ENCODE measurements at regions not wholly inside any gene's neighbourhood (a gene's known extent, or its start where the extent isn't known, plus 50 kb on each side); places are given as distances from the start of the nearest gene placed in this dataset.

DNA sequence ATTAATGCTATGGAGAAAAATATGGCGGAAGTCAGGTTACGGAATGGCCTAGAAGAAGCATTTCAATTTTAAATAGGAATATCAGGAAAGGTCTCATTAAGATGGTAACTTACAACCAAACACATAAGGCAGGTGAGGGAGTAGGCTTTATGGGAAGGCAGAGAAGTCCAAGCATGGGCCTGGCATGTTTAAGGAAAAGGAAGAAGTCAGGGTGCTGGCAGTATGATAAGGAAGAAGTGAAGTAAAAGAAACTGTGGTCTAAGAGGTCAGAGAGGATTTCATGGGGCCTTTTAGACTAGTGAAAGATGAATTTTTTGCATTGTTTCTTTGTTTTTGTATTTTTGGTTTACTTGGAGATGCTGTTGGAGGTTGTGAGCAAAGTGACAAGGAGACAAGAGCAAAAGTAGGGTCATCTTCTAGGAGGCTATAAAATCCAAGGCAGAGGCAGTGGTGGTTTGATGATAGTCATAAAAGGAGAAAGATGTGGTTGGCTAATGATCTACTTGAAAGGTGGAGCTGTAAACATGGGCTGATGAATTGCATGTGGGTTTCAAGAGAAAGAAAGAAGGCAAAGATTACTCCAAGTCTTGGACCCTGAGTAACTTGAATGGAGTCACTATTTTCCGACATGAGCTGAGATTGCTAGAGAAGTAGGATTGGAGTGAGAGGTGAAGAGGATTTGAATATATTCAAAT lies 354.3 kb downstream of the GPD2 start:
- H3K9me3 ChIP-seq (ENCODE audit: control insufficient read depth, insufficient read depth, low read depth, low read length): no peaks in the 10 kb centered on the region
- DNase-seq (ENCODE audit: low read depth in 2 of 2): no peak
- no peaks in the 10 kb centered on the region for H4K20me1 ChIP-seq (ENCODE audit: control insufficient read depth, extremely low read depth, insufficient read depth, low read length)
- H2AFZ ChIP-seq (ENCODE audit: low read length): no peak overlapping the region
- H3K4me1 ChIP-seq (ENCODE audit: control insufficient read depth, extremely low read depth, insufficient read depth, low read length): no peaks in the 10 kb centered on the region
- no peak overlapping the region for H3K4me3 ChIP-seq (replicated peaks in 1 of 4; ENCODE audit: control extremely low read depth in 1 of 4, insufficient read depth in 1 of 4, low read depth in 3 of 4, low read length in 4 of 4)
- no peaks in the 10 kb centered on the region for H3K27me3 ChIP-seq (ENCODE audit: control insufficient read depth, insufficient read depth, low read length)
- H3K79me2 ChIP-seq (ENCODE audit: control insufficient read depth, insufficient read depth, low read length): no peaks in the 10 kb centered on the region
- no peak overlapping the region for H3K4me2 ChIP-seq (ENCODE audit: extremely low read depth, insufficient read depth, low read length)
- H3K36me3 ChIP-seq (ENCODE audit: control insufficient read depth, insufficient read depth, low read length): no peaks in the 10 kb centered on the region
- TF ChIP-seq, protein P1, sequence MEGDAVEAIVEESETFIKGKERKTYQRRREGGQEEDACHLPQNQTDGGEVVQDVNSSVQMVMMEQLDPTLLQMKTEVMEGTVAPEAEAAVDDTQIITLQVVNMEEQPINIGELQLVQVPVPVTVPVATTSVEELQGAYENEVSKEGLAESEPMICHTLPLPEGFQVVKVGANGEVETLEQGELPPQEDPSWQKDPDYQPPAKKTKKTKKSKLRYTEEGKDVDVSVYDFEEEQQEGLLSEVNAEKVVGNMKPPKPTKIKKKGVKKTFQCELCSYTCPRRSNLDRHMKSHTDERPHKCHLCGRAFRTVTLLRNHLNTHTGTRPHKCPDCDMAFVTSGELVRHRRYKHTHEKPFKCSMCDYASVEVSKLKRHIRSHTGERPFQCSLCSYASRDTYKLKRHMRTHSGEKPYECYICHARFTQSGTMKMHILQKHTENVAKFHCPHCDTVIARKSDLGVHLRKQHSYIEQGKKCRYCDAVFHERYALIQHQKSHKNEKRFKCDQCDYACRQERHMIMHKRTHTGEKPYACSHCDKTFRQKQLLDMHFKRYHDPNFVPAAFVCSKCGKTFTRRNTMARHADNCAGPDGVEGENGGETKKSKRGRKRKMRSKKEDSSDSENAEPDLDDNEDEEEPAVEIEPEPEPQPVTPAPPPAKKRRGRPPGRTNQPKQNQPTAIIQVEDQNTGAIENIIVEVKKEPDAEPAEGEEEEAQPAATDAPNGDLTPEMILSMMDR (conservative IDR thresholded peaks at IDR 0.05 in 1 of 2, IDR thresholded peaks at IDR 0.05 in 1 of 2; ENCODE audit: low read depth in 1 of 2, low read length in 2 of 2): no peak
- TF ChIP-seq EZH2 (IDR thresholded peaks at IDR 0.05; ENCODE audit: low read length, missing control alignments): no peak
- no peak overlapping the region for H3K9ac ChIP-seq (ENCODE audit: insufficient read depth, low read length)
- no peak overlapping the region for H3K27ac ChIP-seq (ENCODE audit: insufficient read depth, low read length)

DNA sequence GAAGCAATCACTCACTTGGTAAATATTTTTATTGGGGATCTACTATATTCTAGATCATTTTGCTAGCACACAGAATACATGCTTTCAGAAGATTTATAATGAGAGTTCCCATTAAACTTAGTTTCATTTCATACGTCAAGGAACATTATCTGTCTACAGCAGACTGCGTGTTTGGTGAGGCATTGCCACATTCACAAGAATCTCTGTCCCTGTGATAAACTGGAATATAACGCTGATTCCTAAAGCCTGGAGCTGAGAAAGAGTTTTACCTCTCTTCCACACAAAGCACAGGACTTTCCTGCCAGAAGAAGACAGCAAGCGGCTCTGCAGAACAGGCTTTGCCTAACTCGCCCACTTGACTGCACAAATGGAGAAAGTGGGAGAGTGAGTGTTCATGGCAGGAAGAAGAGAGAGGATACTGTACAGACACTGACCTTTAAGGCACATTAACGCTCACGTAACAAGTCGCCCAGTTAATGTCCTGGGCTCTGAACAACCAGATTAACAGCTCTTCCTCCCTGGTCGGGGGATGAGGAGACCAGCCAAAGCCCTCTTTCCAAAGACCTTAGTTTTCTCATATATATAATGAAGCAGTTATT lies 356.2 kb downstream of the GPD2 start:
- H3K9me3 ChIP-seq (ENCODE audit: control insufficient read depth, insufficient read depth, low read depth, low read length): no peaks in the 10 kb centered on the region
- no peak for DNase-seq (ENCODE audit: low read depth in 2 of 2)
- no peak overlapping the region for H3K4me3 ChIP-seq (replicated peaks in 1 of 4; ENCODE audit: control extremely low read depth in 1 of 4, insufficient read depth in 1 of 4, low read depth in 3 of 4, low read length in 4 of 4)
- no peaks in the 10 kb centered on the region for H3K36me3 ChIP-seq (ENCODE audit: control insufficient read depth, insufficient read depth, low read length)
- H3K27ac ChIP-seq (ENCODE audit: insufficient read depth, low read length): no peak overlapping the region
- no peaks in the 10 kb centered on the region for H3K4me1 ChIP-seq (ENCODE audit: control insufficient read depth, extremely low read depth, insufficient read depth, low read length)
- no peaks in the 10 kb centered on the region for H3K27me3 ChIP-seq (ENCODE audit: control insufficient read depth, insufficient read depth, low read length)
- H4K20me1 ChIP-seq (ENCODE audit: control insufficient read depth, extremely low read depth, insufficient read depth, low read length): no peaks in the 10 kb centered on the region
- H3K9ac ChIP-seq (ENCODE audit: insufficient read depth, low read length): no peak overlapping the region
- H2AFZ ChIP-seq (ENCODE audit: low read length): no peak overlapping the region
- no peak overlapping the region for H3K4me2 ChIP-seq (ENCODE audit: extremely low read depth, insufficient read depth, low read length)
- no peak for TF ChIP-seq EZH2 (IDR thresholded peaks at IDR 0.05; ENCODE audit: low read length, missing control alignments)
- TF ChIP-seq, protein P1 (conservative IDR thresholded peaks at IDR 0.05 in 1 of 2, IDR thresholded peaks at IDR 0.05 in 1 of 2; ENCODE audit: low read depth in 1 of 2, low read length in 2 of 2): no peak
- H3K79me2 ChIP-seq (ENCODE audit: control insufficient read depth, insufficient read depth, low read length): no peaks in the 10 kb centered on the region

DNA sequence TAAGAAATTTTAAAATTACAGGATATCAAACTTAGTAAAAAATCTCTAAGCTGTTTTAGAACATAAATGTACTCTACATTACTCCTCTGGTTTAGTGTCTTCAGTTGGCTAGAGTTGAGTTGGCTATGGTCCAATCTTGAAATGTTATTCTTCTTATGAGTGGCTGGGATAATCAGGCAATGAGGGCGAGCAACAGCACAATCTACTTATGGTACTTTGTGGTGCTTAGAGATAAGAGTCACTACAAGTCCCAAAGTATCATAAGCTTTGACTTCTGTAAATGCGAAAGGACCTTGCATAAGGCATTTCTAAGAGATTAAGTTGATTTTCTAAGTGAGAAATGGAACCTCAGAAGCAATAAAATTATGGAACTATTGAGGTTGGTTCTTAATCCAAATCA lies 361.7 kb downstream of the GPD2 start:
- DNase-seq (ENCODE audit: low read depth in 2 of 2): no peak
- H2AFZ ChIP-seq (ENCODE audit: low read length): no peak overlapping the region
- H3K27ac ChIP-seq (ENCODE audit: insufficient read depth, low read length): no peak overlapping the region
- H3K4me3 ChIP-seq (replicated peaks in 1 of 4; ENCODE audit: control extremely low read depth in 1 of 4, insufficient read depth in 1 of 4, low read depth in 3 of 4, low read length in 4 of 4): no peak overlapping the region
- no peak overlapping the region for H3K4me2 ChIP-seq (ENCODE audit: extremely low read depth, insufficient read depth, low read length)
- no peaks in the 10 kb centered on the region for H3K9me3 ChIP-seq (ENCODE audit: control insufficient read depth, insufficient read depth, low read depth, low read length)
- no peak overlapping the region for H3K9ac ChIP-seq (ENCODE audit: insufficient read depth, low read length)
- H3K36me3 ChIP-seq (ENCODE audit: control insufficient read depth, insufficient read depth, low read length): no peaks in the 10 kb centered on the region
- no peaks in the 10 kb centered on the region for H3K27me3 ChIP-seq (ENCODE audit: control insufficient read depth, insufficient read depth, low read length)
- H3K79me2 ChIP-seq (ENCODE audit: control insufficient read depth, insufficient read depth, low read length): no peaks in the 10 kb centered on the region
- no peaks in the 10 kb centered on the region for H3K4me1 ChIP-seq (ENCODE audit: control insufficient read depth, extremely low read depth, insufficient read depth, low read length)
- H4K20me1 ChIP-seq (ENCODE audit: control insufficient read depth, extremely low read depth, insufficient read depth, low read length): no peaks in the 10 kb centered on the region
- TF ChIP-seq, protein P1 (conservative IDR thresholded peaks at IDR 0.05 in 1 of 2, IDR thresholded peaks at IDR 0.05 in 1 of 2; ENCODE audit: low read depth in 1 of 2, low read length in 2 of 2): no peak
- TF ChIP-seq EZH2 (IDR thresholded peaks at IDR 0.05; ENCODE audit: low read length, missing control alignments): no peak

Data from fibroblast of lung (primary cell).